NCI-H69 (cell line): ENCODE measurements at regions not wholly inside any gene's neighbourhood (a gene's known extent, or its start where the extent isn't known, plus 50 kb on each side); places are given as distances from the start of the nearest gene placed in this dataset.
A peak's percentile ranks its signal among the peaks of the same experiment; 100 is the strongest.

Source experiments
- DNase-seq: peaks from one replicate; lab custom pipeline; 2025; lab: John Stamatoyannopoulos, UW

GRCh38 chr4:135319685-135320084 is 1118.1 kb upstream of the PABPC4L start:
- DNase-seq = no peak

DNA sequence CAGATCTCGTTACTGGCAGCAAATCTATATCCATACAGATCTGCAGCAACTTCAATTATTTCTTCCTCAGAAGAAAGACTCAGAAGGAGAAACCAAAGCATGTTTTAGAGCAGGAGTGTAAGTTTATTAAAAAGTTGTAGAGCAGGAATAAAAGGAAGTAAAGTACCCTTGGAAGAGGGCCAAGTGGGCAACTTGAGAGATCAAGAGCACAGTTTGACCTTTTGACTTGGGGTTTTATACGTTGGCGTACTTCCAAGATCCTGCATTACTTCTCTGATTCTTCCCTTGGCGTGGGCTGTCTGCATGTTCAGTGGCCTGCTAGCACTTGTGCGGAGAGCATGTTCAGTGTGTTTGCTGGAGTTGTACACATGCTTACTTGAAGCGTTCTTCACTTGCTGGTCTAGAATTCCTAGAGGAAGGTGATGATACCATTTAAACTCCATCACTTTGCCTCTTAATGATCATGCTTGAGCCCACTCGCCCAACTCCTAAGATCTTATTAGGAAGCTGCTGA is 1114.7 kb upstream of the PABPC4L start:
- no peak for DNase-seq

DNA sequence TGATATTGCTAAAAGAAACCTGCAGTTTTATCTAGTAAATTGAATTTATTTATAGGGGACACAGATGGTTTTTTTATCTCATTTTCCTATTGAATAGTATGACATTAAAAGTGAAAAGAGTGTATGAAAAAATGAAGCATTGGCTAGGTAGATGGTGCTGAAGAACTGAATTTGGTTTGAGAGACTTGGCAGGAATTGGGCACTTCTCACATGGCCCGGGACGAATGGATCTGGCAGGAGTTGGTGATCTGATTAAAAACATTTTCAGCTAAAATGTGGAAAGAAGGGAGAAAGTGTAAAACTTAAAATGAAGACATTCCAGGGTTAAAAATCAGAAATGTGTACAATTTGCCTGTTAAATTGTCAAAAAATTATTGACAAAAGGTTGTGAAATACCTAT is 1088.5 kb upstream of the PABPC4L start:
- DNase-seq = no peak

DNA sequence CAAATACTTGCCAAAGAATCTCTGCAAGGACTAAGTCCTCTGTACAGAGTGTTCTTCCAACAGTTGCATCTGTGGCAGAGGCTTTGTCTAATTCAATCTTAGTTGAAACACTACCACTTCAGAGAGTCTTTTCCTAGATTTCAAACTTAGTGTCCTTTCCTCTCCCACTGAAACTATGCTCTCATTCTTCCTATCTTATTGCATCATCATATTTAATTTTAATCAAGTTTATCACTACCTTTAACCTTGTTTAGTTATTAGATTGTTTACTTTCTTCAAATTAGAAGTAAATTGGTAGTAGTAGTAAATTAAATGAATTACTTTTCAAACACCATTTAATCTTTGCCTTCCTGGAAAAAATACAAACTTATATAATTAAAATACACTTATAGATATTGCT is 1082.3 kb upstream of the PABPC4L start:
- DNase-seq = no peak

- no peak for DNase-seq
Observed at GRCh38 chr4:135282676-135283075, 1081.1 kb upstream of the PABPC4L start.

GRCh38 chr4:135281230-135281629 is 1079.6 kb upstream of the PABPC4L start:
- DNase-seq = no peak

DNA sequence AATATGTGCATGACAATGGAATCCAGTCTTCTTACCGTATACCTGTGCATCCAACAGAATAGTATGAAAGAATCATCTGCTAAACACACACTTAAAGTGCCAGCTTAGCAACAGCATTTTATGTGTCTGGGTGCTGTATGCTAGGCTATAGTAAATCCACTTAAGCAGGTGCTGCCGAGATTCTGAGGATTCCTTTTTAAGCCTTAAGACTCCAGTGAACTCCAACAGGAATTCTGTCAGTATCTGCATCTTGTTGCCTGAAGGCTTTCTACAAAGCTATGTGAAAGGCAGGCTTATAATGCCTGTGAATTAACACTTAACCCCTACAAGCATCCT is 1076.4 kb upstream of the PABPC4L start:
- no peak for DNase-seq

GRCh38 chr4:135277068-135277979 is 1075.7 kb upstream of the PABPC4L start:
- peak; percentile 43 for DNase-seq

DNA sequence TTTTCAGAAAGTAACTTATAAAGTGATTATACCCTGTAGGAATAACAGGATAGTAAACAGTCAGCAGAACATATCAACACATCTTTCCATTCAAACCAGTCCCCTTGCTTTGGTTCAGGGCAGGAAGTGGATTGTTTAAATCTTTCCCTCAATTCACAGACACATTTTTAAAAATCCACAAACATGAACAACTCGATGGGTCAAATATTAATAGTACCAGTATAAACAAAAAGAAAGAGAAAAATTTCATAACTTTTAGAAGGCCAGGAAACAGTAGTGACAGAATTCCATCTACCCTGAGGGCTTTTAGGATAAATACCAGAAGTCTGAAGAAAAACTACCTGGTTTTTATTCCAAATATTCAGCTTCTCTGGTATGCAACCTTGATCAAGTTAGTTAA is 1072.8 kb upstream of the PABPC4L start:
- DNase-seq = peak; percentile 8

- DNase-seq = no peak
Observed at GRCh38 chr4:135269125-135269890, 1067.7 kb upstream of the PABPC4L start.

DNA sequence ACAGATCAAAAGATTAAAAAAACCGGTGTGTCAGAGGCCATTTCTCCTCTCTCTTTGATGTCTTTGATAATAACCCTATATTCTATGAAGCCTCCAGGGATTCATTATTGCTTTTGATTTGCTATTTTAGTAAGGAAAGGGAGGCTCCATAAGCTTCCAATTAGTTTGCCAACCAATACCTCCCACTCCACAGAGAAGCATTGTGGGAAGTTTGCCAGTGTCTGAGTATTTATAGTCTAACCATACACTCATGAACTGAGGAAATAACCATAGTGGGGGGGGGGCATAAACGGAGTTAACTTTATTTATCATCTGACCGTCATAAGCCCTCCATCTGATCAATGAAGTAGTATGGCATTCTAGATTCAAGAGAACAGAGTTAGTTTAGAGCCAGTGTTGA is 1066.8 kb upstream of the PABPC4L start:
- DNase-seq = no peak

GRCh38 chr4:135267148-135267865 is 1065.7 kb upstream of the PABPC4L start:
- no peak for DNase-seq

- DNase-seq = peak; percentile 8
Observed at GRCh38 chr4:135256111-135256510, 1054.5 kb upstream of the PABPC4L start.

GRCh38 chr4:135250040-135250439 is 1048.5 kb upstream of the PABPC4L start:
- DNase-seq = peak; percentile 46

GRCh38 chr4:135249024-135249423 is 1047.4 kb upstream of the PABPC4L start:
- DNase-seq = peak; percentile 80

DNA sequence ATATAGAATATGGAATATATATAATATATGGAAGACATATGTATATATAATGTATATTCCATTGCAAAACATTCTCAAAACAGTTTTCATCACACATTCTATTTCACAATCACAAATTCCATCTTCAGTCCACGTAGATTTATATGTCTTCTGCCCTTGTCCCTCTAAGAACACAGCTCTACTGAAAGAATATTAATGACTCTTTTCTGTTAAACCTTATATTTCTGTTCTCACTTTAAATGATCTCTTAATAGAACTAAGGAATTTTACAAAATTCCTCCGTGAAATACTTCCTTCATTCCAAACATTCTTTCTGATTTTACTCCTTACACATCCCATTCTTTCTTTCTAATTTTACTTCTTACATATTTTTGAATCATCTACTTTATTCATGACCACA is 1043.1 kb upstream of the PABPC4L start:
- no peak for DNase-seq

DNA sequence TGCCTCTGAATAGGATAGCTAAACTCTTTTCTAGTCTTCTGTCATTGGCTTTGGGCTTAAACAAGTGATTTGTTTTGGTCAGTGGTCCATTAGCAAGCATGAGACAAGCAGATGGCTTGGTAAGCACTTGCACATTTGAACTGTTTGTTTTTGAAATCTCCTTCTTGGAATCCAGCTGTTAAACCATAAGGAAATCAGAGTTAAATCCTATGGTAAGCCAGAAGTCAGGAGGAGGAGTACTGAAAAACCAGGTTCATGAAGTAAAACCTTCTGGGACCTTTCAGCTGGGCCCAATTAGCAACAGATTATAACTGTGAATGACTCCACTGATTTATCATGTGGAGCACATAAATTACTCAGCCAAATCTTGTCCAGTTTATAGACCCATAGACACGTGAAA is 1042.5 kb upstream of the PABPC4L start:
- DNase-seq = peak; percentile 83

- peak; percentile 3 for DNase-seq
Observed at GRCh38 chr4:135240796-135241195, 1039.2 kb upstream of the PABPC4L start.

GRCh38 chr4:135239964-135240363 is 1038.4 kb upstream of the PABPC4L start:
- DNase-seq = no peak

DNA sequence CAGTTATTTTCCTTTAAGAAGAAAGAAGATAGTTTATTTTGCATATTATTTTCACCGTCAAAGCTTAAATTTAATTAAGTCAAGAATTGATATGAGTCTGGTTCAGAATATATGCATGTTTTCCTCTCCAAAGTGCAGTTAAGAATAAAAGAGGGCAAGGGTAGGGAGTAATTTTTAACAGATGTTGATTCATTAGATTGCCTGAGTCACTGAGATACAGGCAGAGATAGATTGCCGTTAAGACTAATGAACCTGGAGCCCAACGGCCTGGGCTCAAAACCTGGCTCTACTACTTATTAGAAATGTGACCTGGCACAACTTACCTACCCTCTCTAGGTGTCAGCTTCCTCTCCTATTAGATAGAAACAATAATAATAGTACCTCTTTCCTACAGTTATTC is 1037.4 kb upstream of the PABPC4L start:
- peak; percentile 30 for DNase-seq

GRCh38 chr4:135236048-135236447 is 1034.5 kb upstream of the PABPC4L start:
- DNase-seq = no peak

GRCh38 chr4:135227842-135228241 is 1026.3 kb upstream of the PABPC4L start:
- no peak for DNase-seq
